Esophagus muscularis mucosa (tissue), 3 donors: ENCODE measurements at regions not wholly inside any gene's neighbourhood (a gene's known extent, or its start where the extent isn't known, plus 50 kb on each side); places are given as distances from the start of the nearest gene placed in this dataset.

Experiments
- CTCF ChIP-seq, 3 experiments: fragments of 200-600 bp in 2 of 3; fragments of 450-650 bp in 1 of 3; sonication (generic) in 2 of 3; IDR thresholded peaks; one replicate each; pipeline ENCODE4 v1.5.1; 2017 to 2019; ENCODE audit warnings: antibody characterized with exemption in 3 of 3, mild to moderate bottlenecking in 2 of 3, moderate library complexity in 1 of 3
- POLR2A ChIP-seq: fragments of 450-650 bp; IDR thresholded peaks from one replicate; pipeline ENCODE4 v1.6.1; 2017; ENCODE audit warnings: antibody characterized with exemption, moderate library complexity, mild to moderate bottlenecking, low read depth

DNA sequence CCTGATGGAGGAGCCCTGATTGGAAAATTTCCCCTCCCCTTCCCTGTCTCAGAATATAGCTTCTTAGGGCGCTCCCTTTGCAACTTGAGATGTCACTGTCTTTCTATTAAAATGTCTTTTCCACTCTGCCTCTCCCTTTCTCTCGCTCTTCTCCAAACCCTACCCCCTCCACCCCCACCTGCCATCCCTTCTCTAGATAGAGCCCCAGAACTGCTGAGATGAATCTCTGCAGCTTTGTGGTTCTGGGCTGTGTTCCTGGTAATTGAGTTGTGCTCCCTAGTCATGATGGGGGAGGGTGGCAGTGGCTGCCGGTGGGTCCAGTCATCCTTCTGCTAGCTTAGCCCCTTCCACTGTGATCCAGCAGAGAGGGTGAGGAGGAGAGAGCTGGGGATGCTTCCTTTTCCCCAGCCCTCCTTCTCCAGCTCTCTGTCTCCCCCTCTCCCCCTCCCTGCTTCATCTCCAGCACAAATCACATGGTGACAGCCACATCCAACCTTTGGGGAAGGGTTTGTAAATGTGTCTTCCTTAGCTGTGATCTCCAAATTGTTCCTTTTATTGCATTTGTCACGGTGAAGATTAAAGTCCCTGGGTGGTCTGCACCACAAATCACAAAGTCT, 50.8 kb upstream of the BTRC start:
- no peak for TF ChIP-seq CTCF (IDR thresholded peaks at IDR 0.05)
- TF ChIP-seq POLR2A = no peak
